Adrenal gland (tissue), 5 donors: ENCODE measurements at regions not wholly inside any gene's neighbourhood (a gene's known extent, or its start where the extent isn't known, plus 50 kb on each side); places are given as distances from the start of the nearest gene placed in this dataset.

Source experiments
- CTCF ChIP-seq, 6 experiments: fragments of 450-650 bp in 4 of 6; fragments of 200-600 bp in 2 of 6; sonication (generic) in 1 of 6; IDR thresholded peaks; 1 replicate in 5 of 6; 2 replicates in 1 of 6; pipeline versions ENCODE4 v1.5.1 to v1.8.0; 2016 to 2021; ENCODE audit warnings: antibody characterized with exemption in 6 of 6, mild to moderate bottlenecking in 2 of 6, moderate library complexity in 1 of 6
- POLR2A ChIP-seq, 2 donors: fragments of 450-650 bp; IDR thresholded peaks; one replicate each; pipeline ENCODE4 v1.6.1; 2017; ENCODE audit warnings: antibody characterized with exemption in 2 of 2, mild to moderate bottlenecking in 2 of 2, moderate library complexity in 1 of 2
- donor health status: DM: no; HTN: no; CAD: no.

GRCh38 chr13:76160961-76161925 is 525.1 kb downstream of the LMO7 start:
- TF ChIP-seq CTCF (IDR thresholded peaks at IDR 0.05) (no peak), POLR2A (IDR thresholded peaks at IDR 0.05) (no peak)
